Neuronal stem cell (in vitro differentiated cells): ENCODE measurements at regions not wholly inside any gene's neighbourhood (a gene's known extent, or its start where the extent isn't known, plus 50 kb on each side); places are given as distances from the start of the nearest gene placed in this dataset.

Experiments
- DNase-seq: peaks from one replicate; pipeline ENCODE4 v3.0.0-alpha.2; 2013; ENCODE audit warnings: low spot score
- H2AFZ ChIP-seq: one replicate; pipeline ENCODE4 v1.6.1; 2013; ENCODE audit warnings: mild to moderate bottlenecking, low read length, inconsistent platforms
- H2AK5ac ChIP-seq: 2 replicates; pipeline ENCODE4 v1.6.1; 2013; ENCODE audit warnings: low read depth, mild to moderate bottlenecking, inconsistent platforms, low read length, moderate library complexity, mixed read lengths
- H2BK120ac ChIP-seq: 2 replicates; pipeline ENCODE4 v1.6.1; 2013; ENCODE audit warnings: low read depth, mild to moderate bottlenecking, inconsistent platforms, low read length, moderate library complexity, mixed read lengths
- H2BK12ac ChIP-seq: one replicate; pipeline ENCODE4 v1.6.1; 2013; ENCODE audit warnings: low read length, inconsistent platforms
- H2BK15ac ChIP-seq: 2 replicates; pipeline ENCODE4 v1.6.1; 2013; ENCODE audit warnings: mild to moderate bottlenecking, low read length, inconsistent platforms, mixed read lengths
- H2BK5ac ChIP-seq: one replicate; pipeline ENCODE4 v1.6.1; 2013; ENCODE audit warnings: inconsistent platforms, mild to moderate bottlenecking, low read length, moderate library complexity
- H3K14ac ChIP-seq: one replicate; pipeline ENCODE4 v1.6.1; 2013; ENCODE audit warnings: low read length, inconsistent platforms
- H3K18ac ChIP-seq: 2 replicates; pipeline ENCODE4 v1.6.1; 2013; ENCODE audit warnings: low read length, inconsistent platforms
- H3K23ac ChIP-seq: 2 replicates; pipeline ENCODE4 v1.6.1; 2013; ENCODE audit warnings: low read depth, mild to moderate bottlenecking, mixed read lengths, low read length, inconsistent platforms; ENCODE audit not compliant: poor library complexity
- H3K27ac ChIP-seq: replicated peaks from 3 replicates; pipeline ENCODE4 v1.5.1; 2013; ENCODE audit warnings: low read length, inconsistent platforms
- H3K27me3 ChIP-seq, 3 experiments: 2 replicates each; pipeline ENCODE4 v1.6.1; 2013; ENCODE audit warnings: low read length in 3 of 3, mild to moderate bottlenecking in 2 of 3, inconsistent platforms in 1 of 3, low read depth in 1 of 3, mixed read lengths in 1 of 3, moderate library complexity in 1 of 3; ENCODE audit not compliant: control insufficient read depth in 3 of 3, insufficient read depth in 3 of 3
- H3K36me3 ChIP-seq, 2 donors: replicated peaks in 1 of 2; 2 replicates each; pipeline ENCODE4 v1.6.1; 2013; ENCODE audit warnings: low read length in 2 of 2; ENCODE audit not compliant: control insufficient read depth in 2 of 2, insufficient read depth in 2 of 2
- H3K4ac ChIP-seq: 2 replicates; pipeline ENCODE4 v1.6.1; 2013; ENCODE audit warnings: inconsistent platforms, mild to moderate bottlenecking, low read length, moderate library complexity
- H3K4me1 ChIP-seq, 2 donors: 1 replicate in 1 of 2; 2 replicates in 1 of 2; pipeline ENCODE4 v1.6.1; 2013; ENCODE audit warnings: low read length in 2 of 2, low read depth in 1 of 2; ENCODE audit not compliant: control insufficient read depth in 2 of 2, insufficient read depth in 1 of 2
- H3K4me2 ChIP-seq: one replicate; pipeline ENCODE4 v1.6.1; 2013; ENCODE audit warnings: mild to moderate bottlenecking, low read length, inconsistent platforms; ENCODE audit not compliant: insufficient read depth, poor library complexity, severe bottlenecking
- H3K4me3 ChIP-seq, 2 donors: 2 replicates each; pipeline ENCODE4 v1.5.1; 2013; ENCODE audit warnings: low read length in 2 of 2, mild to moderate bottlenecking in 2 of 2, inconsistent platforms in 1 of 2, moderate library complexity in 1 of 2
- H3K79me1 ChIP-seq: one replicate; pipeline ENCODE4 v1.6.1; 2013; ENCODE audit warnings: low read depth, mild to moderate bottlenecking, inconsistent platforms, low read length, moderate library complexity
- H3K9ac ChIP-seq: one replicate; pipeline ENCODE4 v1.6.1; 2013; ENCODE audit warnings: mild to moderate bottlenecking, low read depth, low read length, inconsistent platforms; ENCODE audit not compliant: poor library complexity
- H3K9me3 ChIP-seq, 2 donors: replicated peaks in 1 of 2; 2 replicates each; pipeline versions ENCODE3 to v1.6.1; 2013; ENCODE audit warnings: low read length in 2 of 2, mild to moderate bottlenecking in 2 of 2, inconsistent platforms in 1 of 2, low read depth in 1 of 2, mixed read lengths in 1 of 2, moderate library complexity in 1 of 2; ENCODE audit not compliant: control insufficient read depth in 2 of 2, insufficient read depth in 1 of 2
- H4K8ac ChIP-seq: one replicate; pipeline ENCODE4 v1.6.1; 2013; ENCODE audit warnings: low read depth, mild to moderate bottlenecking, inconsistent platforms, low read length, moderate library complexity
- H4K91ac ChIP-seq: one replicate; pipeline ENCODE4 v1.6.1; 2013; ENCODE audit warnings: low read length, low read depth, mild to moderate bottlenecking, inconsistent platforms; ENCODE audit not compliant: poor library complexity
- WGBS, 2 donors: extraction: QIAGEN DNeasy Blood & Tissue Kit; methylation state at CpG; one replicate each; pipeline ENCODE4 v1.1.7; 2013; ENCODE audit warnings: missing lambda C conversion rate in 2 of 2, mixed read lengths in 1 of 2; ENCODE audit not compliant: insufficient read length in 2 of 2, insufficient replicate concordance in 1 of 2; ENCODE audit errors: extremely low coverage in 2 of 2; 5-methylcytosine and 5-hydroxymethylcytosine counted together

DNA sequence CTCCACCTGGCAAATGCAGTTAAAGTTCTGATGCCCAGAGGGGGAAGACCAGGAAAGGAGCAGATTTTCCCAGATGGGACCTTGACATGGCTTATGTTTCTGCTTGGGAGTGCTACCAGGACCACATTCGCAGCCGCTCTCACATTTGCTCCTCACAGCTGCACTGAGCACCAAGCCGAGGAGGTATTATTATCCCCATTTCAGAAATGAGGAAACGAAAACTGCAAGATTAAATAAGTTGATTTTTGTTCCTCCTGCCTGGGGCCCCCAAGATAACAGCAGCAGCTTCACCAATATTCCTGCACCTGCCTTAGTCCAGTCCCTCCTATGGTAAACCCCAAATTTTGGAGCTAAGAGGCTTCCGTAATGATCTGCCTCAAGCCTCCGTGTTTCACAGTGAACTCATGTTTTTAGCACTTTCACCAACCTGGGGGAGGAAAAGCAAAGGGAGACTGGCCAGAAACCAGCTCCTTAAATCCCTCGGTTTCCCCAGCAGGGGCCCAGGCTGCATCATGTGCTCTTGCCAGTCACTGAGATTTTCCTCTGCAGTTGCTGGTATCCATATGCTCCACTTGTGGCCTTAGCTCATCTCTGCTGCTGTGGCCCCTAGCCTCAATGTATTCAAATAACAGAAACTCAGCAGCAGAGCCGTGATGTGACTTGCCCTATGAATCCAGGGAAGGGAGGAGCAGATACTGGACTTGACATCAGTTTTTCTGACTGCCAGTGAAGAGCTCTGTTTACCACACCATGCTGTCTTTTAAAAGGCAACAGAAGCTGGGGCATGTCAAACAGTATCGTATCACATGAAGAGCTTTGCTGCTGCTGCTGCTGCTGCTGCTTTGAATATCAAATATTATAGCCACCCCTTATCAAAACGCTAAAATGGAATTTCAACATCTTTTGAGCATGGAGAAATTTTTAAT, 95.5 kb upstream of the KLHL13 start:
- H3K4me2 ChIP-seq: no peak overlapping the region
- H4K91ac ChIP-seq: no peak overlapping the region
- no CpG with 5 or more reads among the region's 10 CpGs for WGBS, 2 donors
- DNase-seq: no peak
- peaks cover 0 to 2% of the 10 kb centered on the region in 2 donors for H3K4me1 ChIP-seq
- peaks cover 0 to 9% (median 0%) of the 10 kb centered on the region in 3 experiments for H3K27me3 ChIP-seq
- H3K4me3 ChIP-seq: no peak overlapping the region
- no peak overlapping the region for H2BK120ac ChIP-seq
- no peak overlapping the region for H3K27ac ChIP-seq
- H2BK15ac ChIP-seq: no peak overlapping the region
- H2BK12ac ChIP-seq: no peak overlapping the region
- H3K36me3 ChIP-seq: no peaks in the 10 kb centered on the region
- no peak overlapping the region for H3K18ac ChIP-seq
- H3K14ac ChIP-seq: no peak overlapping the region
- H2AFZ ChIP-seq: no peak overlapping the region
- no peaks in the 10 kb centered on the region for H3K9me3 ChIP-seq
- no peak overlapping the region for H3K4ac ChIP-seq
- no peaks in the 10 kb centered on the region for H3K79me1 ChIP-seq
- no peak overlapping the region for H2AK5ac ChIP-seq
- H3K9ac ChIP-seq: no peak overlapping the region
- no peak overlapping the region for H3K23ac ChIP-seq
- H2BK5ac ChIP-seq: no peak overlapping the region
- no peak overlapping the region for H4K8ac ChIP-seq

- no peak overlapping the region for H2BK120ac ChIP-seq
- no peak overlapping the region for H4K91ac ChIP-seq
- DNase-seq: no peak
Observed at GRCh38 chrX:118212817-118213183, 96.2 kb upstream of the KLHL13 start.

DNA sequence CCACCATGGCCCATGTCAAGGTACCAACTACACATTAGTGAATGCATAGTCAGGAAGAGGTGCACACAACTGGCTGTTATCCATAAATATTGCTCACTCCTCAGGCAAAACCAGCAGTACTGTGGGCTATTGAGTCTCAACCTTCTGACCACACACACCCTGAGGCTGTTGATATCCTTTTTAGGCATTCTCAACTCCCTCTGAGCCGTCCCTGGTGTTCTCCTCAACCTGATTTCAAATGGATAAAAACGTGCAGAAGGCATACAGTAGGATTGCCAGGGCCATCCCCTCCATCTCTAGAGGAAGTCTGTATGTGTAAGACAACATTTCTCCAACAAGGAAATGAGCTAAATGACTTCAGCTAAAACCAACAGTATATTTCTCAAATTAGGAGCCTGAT, 98.7 kb upstream of the KLHL13 start:
- H3K9ac ChIP-seq: no peak overlapping the region
- H3K4ac ChIP-seq: no peak overlapping the region
- no peak overlapping the region for H3K23ac ChIP-seq
- H2BK120ac ChIP-seq: no peak overlapping the region
- DNase-seq: no peak
- no peaks in the 10 kb centered on the region for H3K9me3 ChIP-seq
- no peak overlapping the region for H3K4me2 ChIP-seq
- peaks cover 0 to 2% of the 10 kb centered on the region in 2 donors for H3K4me1 ChIP-seq
- no CpG with 5 or more reads among the region's 2 CpGs for WGBS, 2 donors
- H2BK15ac ChIP-seq: no peak overlapping the region
- H4K8ac ChIP-seq: no peak overlapping the region
- H3K27me3 ChIP-seq: peaks cover 0 to 9% (median 0%) of the 10 kb centered on the region in 3 experiments
- H3K4me3 ChIP-seq: no peak overlapping the region
- H2AK5ac ChIP-seq: no peak overlapping the region
- no peak overlapping the region for H3K18ac ChIP-seq
- H3K27ac ChIP-seq: no peak overlapping the region
- H3K79me1 ChIP-seq: no peaks in the 10 kb centered on the region
- no peak overlapping the region for H2AFZ ChIP-seq
- no peak overlapping the region for H3K14ac ChIP-seq
- no peaks in the 10 kb centered on the region for H3K36me3 ChIP-seq
- H2BK5ac ChIP-seq: no peak overlapping the region
- no peak overlapping the region for H2BK12ac ChIP-seq
- H4K91ac ChIP-seq: no peak overlapping the region

More at GRCh38 chrX:118212817-118213183, 96.2 kb upstream of the KLHL13 start:
- Histone ChIP-seq H3K4me1 (peaks cover 0 to 2% of the 10 kb centered on the region in 2 donors), H3K79me1 (no peaks in the 10 kb centered on the region), H3K36me3 (no peaks in the 10 kb centered on the region), H3K9me3 (no peaks in the 10 kb centered on the region), H3K4me3 (no peak overlapping the region), H3K4me2 (no peak overlapping the region), H2AK5ac (no peak overlapping the region), H2BK5ac (no peak overlapping the region), H4K8ac (no peak overlapping the region), H3K23ac (no peak overlapping the region), H3K14ac (no peak overlapping the region), H3K27ac (no peak overlapping the region), H3K18ac (no peak overlapping the region), H2BK15ac (no peak overlapping the region), H2AFZ (no peak overlapping the region), H2BK12ac (no peak overlapping the region), H3K4ac (no peak overlapping the region), H3K9ac (no peak overlapping the region), H3K27me3 (peaks cover 0 to 9% (median 0%) of the 10 kb centered on the region in 3 experiments)
- WGBS, 2 donors: no CpG with 5 or more reads among the region's 2 CpGs

DNA sequence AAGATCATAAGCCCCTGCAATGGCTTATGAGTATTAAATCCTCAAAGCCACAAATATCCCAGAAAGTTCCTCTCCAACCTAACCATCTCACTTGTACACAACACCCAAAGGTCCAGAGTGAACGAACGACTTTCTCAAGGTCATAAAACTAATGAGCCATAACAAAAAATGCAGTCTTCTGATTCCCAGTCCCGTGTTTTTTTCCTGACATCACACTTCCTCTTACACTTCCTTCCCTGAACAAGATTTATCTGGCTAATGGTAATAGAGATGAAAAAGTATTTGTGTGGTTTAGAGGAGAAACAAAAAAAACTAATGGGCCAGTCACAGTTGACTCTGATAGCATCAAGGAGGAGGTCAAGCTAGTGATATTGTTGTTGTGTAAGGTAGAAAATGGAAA, 99.5 kb upstream of the KLHL13 start:
- H3K27ac ChIP-seq: no peak overlapping the region
- no peak overlapping the region for H4K8ac ChIP-seq
- H2BK12ac ChIP-seq: no peak overlapping the region
- no peak overlapping the region for H3K14ac ChIP-seq
- H3K27me3 ChIP-seq: peaks cover 0 to 9% (median 0%) of the 10 kb centered on the region in 3 experiments
- no peak overlapping the region for H2AFZ ChIP-seq
- no peaks in the 10 kb centered on the region for H3K9me3 ChIP-seq
- no peak overlapping the region for H3K23ac ChIP-seq
- no CpG with 5 or more reads among the region's 3 CpGs for WGBS, 2 donors
- no peak overlapping the region for H2BK15ac ChIP-seq
- H3K4me1 ChIP-seq: peaks cover 0 to 2% of the 10 kb centered on the region in 2 donors
- H2BK5ac ChIP-seq: no peak overlapping the region
- H3K18ac ChIP-seq: no peak overlapping the region
- no peak for DNase-seq
- no peak overlapping the region for H4K91ac ChIP-seq
- H3K9ac ChIP-seq: no peak overlapping the region
- H3K4ac ChIP-seq: no peak overlapping the region
- no peak overlapping the region for H3K4me3 ChIP-seq
- H2BK120ac ChIP-seq: no peak overlapping the region
- no peaks in the 10 kb centered on the region for H3K36me3 ChIP-seq
- H3K4me2 ChIP-seq: no peak overlapping the region
- no peak overlapping the region for H2AK5ac ChIP-seq
- H3K79me1 ChIP-seq: no peaks in the 10 kb centered on the region
